Lower lobe of right lung (tissue), 2 donors: ENCODE measurements at regions not wholly inside any gene's neighbourhood (a gene's known extent, or its start where the extent isn't known, plus 50 kb on each side); places are given as distances from the start of the nearest gene placed in this dataset.

Experiments used
- ATAC-seq, 2 donors: fragments of 200-7000 bp; cut with Tn5 transposase; one replicate each; pipeline ENCODE4 v1.9.1; 2020 to 2022; ENCODE audit warnings: mild to moderate bottlenecking in 2 of 2, moderate library complexity in 2 of 2
- DNase-seq: peaks from one replicate; pipeline ENCODE4 v3.0.0-alpha.2; 2020
- H3K27ac ChIP-seq: fragments of 200-600 bp; one replicate; pipeline ENCODE4 v1.8.0; 2022
- H3K27me3 ChIP-seq: fragments of 200-600 bp; one replicate; pipeline ENCODE4 v1.8.0; 2022; ENCODE audit warnings: low read depth
- H3K36me3 ChIP-seq: fragments of 200-600 bp; one replicate; pipeline ENCODE4 v1.8.0; 2022; ENCODE audit warnings: mild to moderate bottlenecking
- H3K4me1 ChIP-seq: fragments of 200-600 bp; one replicate; pipeline ENCODE4 v1.8.0; 2022
- H3K4me3 ChIP-seq: fragments of 200-600 bp; one replicate; pipeline ENCODE4 v1.8.0; 2022; ENCODE audit warnings: mild to moderate bottlenecking
- H3K9me3 ChIP-seq: fragments of 200-600 bp; one replicate; pipeline ENCODE4 v1.8.0; 2022
- intact Hi-C: fragments of 100-400 bp; cut with DNase I; formaldehyde crosslinking; loops from one replicate; pipeline ENCODE4 v1.11.0; 2022
- TF ChIP-seq, protein P1 (sequence below): fragments of 200-600 bp; IDR thresholded peaks from one replicate; pipeline ENCODE4 v1.8.0; 2022; ENCODE audit warnings: antibody characterized with exemption, mild to moderate bottlenecking
- donor health status: DM: no; HTN: yes; CAD: no; lungs with severe emphysema.

DNA sequence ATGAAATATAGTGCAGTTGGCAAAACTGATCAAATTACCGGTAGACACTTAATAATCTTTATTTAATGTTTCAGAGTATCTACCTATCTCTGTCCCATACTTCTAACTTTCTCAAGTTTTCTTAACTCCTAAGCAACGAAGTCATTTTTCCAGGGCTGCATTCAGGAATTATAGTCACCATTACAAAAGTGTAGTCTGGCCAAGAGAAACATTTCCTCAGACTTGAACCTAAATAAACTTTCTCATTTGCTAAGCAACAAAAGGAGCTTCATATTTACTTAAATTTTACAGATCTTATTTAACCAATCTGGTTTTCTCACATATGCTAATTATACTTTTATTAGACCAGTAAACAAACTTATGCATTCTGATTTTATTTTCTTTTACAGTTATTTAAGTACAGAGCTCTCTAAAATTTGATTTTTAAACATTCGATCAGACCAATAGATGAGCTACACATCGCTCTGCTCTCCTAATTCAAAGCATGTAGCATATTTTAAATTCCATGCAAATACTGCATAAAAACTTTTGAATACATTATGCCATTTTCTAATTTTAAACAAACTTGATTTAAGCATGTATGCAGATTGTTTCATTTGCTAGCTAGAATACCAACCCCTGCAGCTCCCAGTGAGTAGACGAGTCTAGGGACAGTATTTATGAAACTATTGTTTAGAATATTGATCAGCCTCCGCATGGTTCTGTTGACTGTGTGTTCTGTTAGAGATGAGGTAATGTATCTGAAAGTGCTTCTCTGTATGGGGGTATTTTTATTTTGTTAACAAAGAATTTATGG lies 201.4 kb downstream of the CHRM3 start:
- TF ChIP-seq, protein P1, sequence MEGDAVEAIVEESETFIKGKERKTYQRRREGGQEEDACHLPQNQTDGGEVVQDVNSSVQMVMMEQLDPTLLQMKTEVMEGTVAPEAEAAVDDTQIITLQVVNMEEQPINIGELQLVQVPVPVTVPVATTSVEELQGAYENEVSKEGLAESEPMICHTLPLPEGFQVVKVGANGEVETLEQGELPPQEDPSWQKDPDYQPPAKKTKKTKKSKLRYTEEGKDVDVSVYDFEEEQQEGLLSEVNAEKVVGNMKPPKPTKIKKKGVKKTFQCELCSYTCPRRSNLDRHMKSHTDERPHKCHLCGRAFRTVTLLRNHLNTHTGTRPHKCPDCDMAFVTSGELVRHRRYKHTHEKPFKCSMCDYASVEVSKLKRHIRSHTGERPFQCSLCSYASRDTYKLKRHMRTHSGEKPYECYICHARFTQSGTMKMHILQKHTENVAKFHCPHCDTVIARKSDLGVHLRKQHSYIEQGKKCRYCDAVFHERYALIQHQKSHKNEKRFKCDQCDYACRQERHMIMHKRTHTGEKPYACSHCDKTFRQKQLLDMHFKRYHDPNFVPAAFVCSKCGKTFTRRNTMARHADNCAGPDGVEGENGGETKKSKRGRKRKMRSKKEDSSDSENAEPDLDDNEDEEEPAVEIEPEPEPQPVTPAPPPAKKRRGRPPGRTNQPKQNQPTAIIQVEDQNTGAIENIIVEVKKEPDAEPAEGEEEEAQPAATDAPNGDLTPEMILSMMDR, result no peak

GRCh38 chr1:239590556-239590955 lies 204.2 kb downstream of the CHRM3 start:
- Histone ChIP-seq H3K4me1 (no peaks in the 10 kb centered on the region), H3K36me3 (no peaks in the 10 kb centered on the region), H3K27ac (no peak overlapping the region), H3K4me3 (no peak overlapping the region), H3K27me3 (no peaks in the 10 kb centered on the region), H3K9me3 (no peaks in the 10 kb centered on the region)
- TF ChIP-seq, protein P1, result no peak
- intact Hi-C loops, result no loop called here
- ATAC-seq (no peak), DNase-seq (no peak)

More for the DNA sequence above, 201.4 kb downstream of the CHRM3 start:
- ATAC-seq (no peak), DNase-seq (no peak)
- Histone ChIP-seq H3K4me1 (no peaks in the 10 kb centered on the region), H3K9me3 (no peaks in the 10 kb centered on the region), H3K27ac (no peak overlapping the region), H3K36me3 (no peaks in the 10 kb centered on the region), H3K27me3 (no peaks in the 10 kb centered on the region), H3K4me3 (no peak overlapping the region)
- intact Hi-C loops, result no loop called here

DNA sequence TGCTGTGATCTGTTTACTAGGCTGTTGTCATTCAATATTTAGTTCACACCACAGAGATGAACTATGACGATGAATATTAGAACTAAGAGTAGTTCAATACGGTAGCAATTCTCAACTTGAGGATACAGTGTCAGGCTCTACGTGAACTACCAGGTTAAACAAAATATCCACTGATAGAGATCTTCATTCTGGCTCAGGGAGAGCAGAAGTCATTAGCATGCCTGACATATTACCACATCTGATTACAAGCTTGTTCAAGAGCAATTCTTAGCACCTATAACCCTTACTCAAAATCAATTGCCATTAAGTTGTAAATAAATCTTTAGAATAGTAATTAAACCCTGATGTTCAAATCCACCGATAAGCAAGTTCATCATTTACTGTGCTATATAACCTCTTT lies 207.2 kb downstream of the CHRM3 start:
- Histone ChIP-seq H3K4me3 (no peak overlapping the region), H3K27me3 (no peaks in the 10 kb centered on the region), H3K36me3 (no peaks in the 10 kb centered on the region), H3K27ac (no peak overlapping the region), H3K9me3 (no peaks in the 10 kb centered on the region), H3K4me1 (no peaks in the 10 kb centered on the region)
- intact Hi-C loops, result no loop called here
- ATAC-seq (no peak), DNase-seq (no peak)
- TF ChIP-seq, protein P1, result no peak

DNA sequence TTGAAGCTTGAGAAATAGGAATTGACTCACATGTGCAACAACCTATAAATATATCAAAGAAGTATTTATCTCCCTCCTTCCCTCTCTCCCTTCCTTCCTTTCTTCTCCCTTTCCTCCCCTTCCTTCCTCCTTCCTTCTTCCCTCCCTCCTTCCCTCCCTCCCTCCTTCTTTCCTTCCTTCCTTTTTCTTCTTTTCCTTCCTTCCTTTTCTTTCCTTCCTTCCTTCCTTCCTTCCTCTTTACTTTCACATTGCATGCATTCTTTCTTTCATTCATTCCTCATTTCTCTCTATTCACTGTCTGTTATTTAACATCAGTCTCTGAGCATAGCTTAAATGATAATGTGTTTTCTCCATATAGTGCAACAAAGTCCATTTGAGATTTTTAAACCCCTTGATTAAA lies 214.2 kb downstream of the CHRM3 start:
- TF ChIP-seq, protein P1, result no peak
- intact Hi-C loops, result no loop called here

GRCh38 chr1:239601108-239601507 lies 214.7 kb downstream of the CHRM3 start:
- H3K4me3 ChIP-seq, result no peak overlapping the region

More for the DNA sequence above, 214.2 kb downstream of the CHRM3 start:
- no peaks in the 10 kb centered on the region for H3K36me3 ChIP-seq
- no peak overlapping the region for H3K27ac ChIP-seq
- H3K9me3 ChIP-seq, result no peaks in the 10 kb centered on the region
- no peak for DNase-seq
- no peak for ATAC-seq
- H3K27me3 ChIP-seq, result no peaks in the 10 kb centered on the region
- H3K4me3 ChIP-seq, result no peak overlapping the region
- no peaks in the 10 kb centered on the region for H3K4me1 ChIP-seq

More at GRCh38 chr1:239601108-239601507, 214.7 kb downstream of the CHRM3 start:
- DNase-seq, result no peak
- H3K27ac ChIP-seq, result no peak overlapping the region
- no peak for ATAC-seq
- no peaks in the 10 kb centered on the region for H3K36me3 ChIP-seq
- TF ChIP-seq, protein P1, result no peak
- H3K27me3 ChIP-seq, result no peaks in the 10 kb centered on the region
- no peaks in the 10 kb centered on the region for H3K9me3 ChIP-seq
- intact Hi-C loops, result no loop called here
- H3K4me1 ChIP-seq, result no peaks in the 10 kb centered on the region
